ENCODE measurements at regions not wholly inside any gene's neighbourhood (a gene's known extent, or its start where the extent isn't known, plus 50 kb on each side); places are given as distances from the start of the nearest gene placed in this dataset.

DNA sequence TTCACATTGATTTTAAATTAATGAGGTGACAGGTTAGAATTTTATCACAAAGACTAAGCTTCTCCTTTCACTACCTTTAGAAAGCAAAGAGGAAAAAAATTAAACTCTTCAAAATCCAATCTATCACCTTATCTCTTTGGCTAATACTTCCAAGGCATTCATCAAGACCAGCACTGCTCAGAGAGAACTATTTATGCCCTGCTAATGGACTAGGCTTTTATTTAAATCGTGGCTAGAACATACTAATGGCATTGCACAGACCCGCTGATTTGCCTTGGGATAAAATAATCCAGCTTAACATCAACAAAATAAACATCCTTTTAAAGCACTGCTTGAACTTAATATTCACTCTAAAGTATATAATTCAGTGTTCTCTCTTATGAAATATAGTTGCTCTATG, 880.4 kb downstream of the HACE1 start:
- TF ChIP-seq, protein P1, sequence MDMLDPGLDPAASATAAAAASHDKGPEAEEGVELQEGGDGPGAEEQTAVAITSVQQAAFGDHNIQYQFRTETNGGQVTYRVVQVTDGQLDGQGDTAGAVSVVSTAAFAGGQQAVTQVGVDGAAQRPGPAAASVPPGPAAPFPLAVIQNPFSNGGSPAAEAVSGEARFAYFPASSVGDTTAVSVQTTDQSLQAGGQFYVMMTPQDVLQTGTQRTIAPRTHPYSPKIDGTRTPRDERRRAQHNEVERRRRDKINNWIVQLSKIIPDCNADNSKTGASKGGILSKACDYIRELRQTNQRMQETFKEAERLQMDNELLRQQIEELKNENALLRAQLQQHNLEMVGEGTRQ (IDR thresholded peaks at IDR 0.05; ENCODE audit: borderline replicate concordance, low read depth, low read length): no peak
- TF ChIP-seq, protein P2, sequence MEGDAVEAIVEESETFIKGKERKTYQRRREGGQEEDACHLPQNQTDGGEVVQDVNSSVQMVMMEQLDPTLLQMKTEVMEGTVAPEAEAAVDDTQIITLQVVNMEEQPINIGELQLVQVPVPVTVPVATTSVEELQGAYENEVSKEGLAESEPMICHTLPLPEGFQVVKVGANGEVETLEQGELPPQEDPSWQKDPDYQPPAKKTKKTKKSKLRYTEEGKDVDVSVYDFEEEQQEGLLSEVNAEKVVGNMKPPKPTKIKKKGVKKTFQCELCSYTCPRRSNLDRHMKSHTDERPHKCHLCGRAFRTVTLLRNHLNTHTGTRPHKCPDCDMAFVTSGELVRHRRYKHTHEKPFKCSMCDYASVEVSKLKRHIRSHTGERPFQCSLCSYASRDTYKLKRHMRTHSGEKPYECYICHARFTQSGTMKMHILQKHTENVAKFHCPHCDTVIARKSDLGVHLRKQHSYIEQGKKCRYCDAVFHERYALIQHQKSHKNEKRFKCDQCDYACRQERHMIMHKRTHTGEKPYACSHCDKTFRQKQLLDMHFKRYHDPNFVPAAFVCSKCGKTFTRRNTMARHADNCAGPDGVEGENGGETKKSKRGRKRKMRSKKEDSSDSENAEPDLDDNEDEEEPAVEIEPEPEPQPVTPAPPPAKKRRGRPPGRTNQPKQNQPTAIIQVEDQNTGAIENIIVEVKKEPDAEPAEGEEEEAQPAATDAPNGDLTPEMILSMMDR (IDR thresholded peaks at IDR 0.05): no peak
- TF ChIP-seq MXI1 (IDR thresholded peaks at IDR 0.05; ENCODE audit: low read depth, low read length): no peak
- TF ChIP-seq YY1 (IDR thresholded peaks at IDR 0.05; ENCODE audit: low read depth): no peak
- TF ChIP-seq RAD21 (IDR thresholded peaks at IDR 0.05; ENCODE audit: low read length): no peak
- no peak for TF ChIP-seq RCOR1 (IDR thresholded peaks at IDR 0.05; ENCODE audit: low read length)
- no peak for TF ChIP-seq CHD2 (IDR thresholded peaks at IDR 0.05; ENCODE audit: low read length, partially characterized antibody)
- TF ChIP-seq POLR2AphosphoS5 (IDR thresholded peaks at IDR 0.05; ENCODE audit: low read depth, low read length): no peak
- no peak for TF ChIP-seq MEF2A (IDR thresholded peaks at IDR 0.05; ENCODE audit: borderline replicate concordance, low read depth)
- no peak for TF ChIP-seq SIN3A (IDR thresholded peaks at IDR 0.05; ENCODE audit: borderline replicate concordance, low read depth, low read length)
